PC-3 (cell line): ENCODE measurements at regions not wholly inside any gene's neighbourhood (a gene's known extent, or its start where the extent isn't known, plus 50 kb on each side); places are given as distances from the start of the nearest gene placed in this dataset.

Experiments used
- CTCF ChIP-seq: fragments of 300-600 bp; sonication (generic); conservative IDR thresholded peaks from 2 replicates; pipeline ENCODE4 v1.5.1; 2017; ENCODE audit warnings: antibody characterized with exemption, low read depth, mild to moderate bottlenecking, low read length
- EZH2 ChIP-seq: fragments of 300-600 bp; sonication (generic); IDR thresholded peaks from one replicate; pipeline ENCODE4 v1.6.1; 2017; ENCODE audit warnings: antibody characterized with exemption, mild to moderate bottlenecking, low read length; ENCODE audit not compliant: unreplicated experiment
- EZH2phosphoT487 ChIP-seq: fragments of 300-600 bp; sonication (generic); IDR thresholded peaks from 2 replicates; pipeline ENCODE4 v1.6.1; 2018; ENCODE audit warnings: mild to moderate bottlenecking, antibody characterized with exemption, low read length, borderline replicate concordance

GRCh38 chr9:2523591-2523990, 98.0 kb upstream of the VLDLR start:
- TF ChIP-seq CTCF (no peak), EZH2 (no peak), EZH2phosphoT487 (no peak)
